Activated CD4-positive, alpha-beta T cell treated with anti-CD3 and anti-CD28 coated beads, Interleukin-2, amount 10 ng/mL, durations not matched to agents 7 days and 5 days (primary cell): ENCODE measurements at regions not wholly inside any gene's neighbourhood (a gene's known extent, or its start where the extent isn't known, plus 50 kb on each side); places are given as distances from the start of the nearest gene placed in this dataset.
"Not testable (repeated sequence)": the region's sequence is repeated elsewhere in the genome, so short reads cannot be mapped to it uniquely, and the experiment has no call there.

Source experiments
- CTCF ChIA-PET: fragments of 350-600 bp; sonication (Branson Sonifier 250); formaldehyde crosslinking; loops from one replicate; lab custom pipeline; 2021; ENCODE audit warnings: antibody characterized with exemption; lab: Charles Lee
- POLR2A ChIA-PET: fragments of 350-600 bp; sonication (Branson Sonifier 250); formaldehyde crosslinking; loops from one replicate; lab custom pipeline; 2021; ENCODE audit warnings: antibody characterized with exemption; lab: Charles Lee
- DNase-seq: peaks from one replicate; pipeline ENCODE4 v3.0.0-alpha.2; 2020
- H3K27ac Mint-ChIP-seq: one replicate; pipeline ENCODE4 v1.8.0; 2021; ENCODE audit warnings: mild to moderate bottlenecking, moderate library complexity, mixed read lengths
- H3K27me3 Mint-ChIP-seq: one replicate; pipeline ENCODE4 v1.8.0; 2021; ENCODE audit warnings: mixed read lengths
- H3K36me3 Mint-ChIP-seq: one replicate; pipeline ENCODE4 v1.8.0; 2021; ENCODE audit warnings: low read depth, mixed read lengths
- H3K4me1 Mint-ChIP-seq: one replicate; pipeline ENCODE4 v1.8.0; 2021; ENCODE audit warnings: mixed read lengths
- H3K4me3 Mint-ChIP-seq: one replicate; pipeline ENCODE4 v1.8.0; 2021; ENCODE audit warnings: mild to moderate bottlenecking, moderate library complexity, mixed read lengths
- H3K9me3 Mint-ChIP-seq: one replicate; pipeline ENCODE4 v1.8.0; 2021; ENCODE audit warnings: mixed read lengths

GRCh38 chr12:131227641-131228040 is 273.9 kb downstream of the ADGRD1 start:
- H3K9me3 Mint-ChIP-seq, H3K27ac Mint-ChIP-seq, H3K27me3 Mint-ChIP-seq, POLR2A ChIA-PET, H3K36me3 Mint-ChIP-seq, H3K4me3 Mint-ChIP-seq, H3K4me1 Mint-ChIP-seq, DNase-seq: not testable (repeated sequence)
- CTCF ChIA-PET = interaction anchor here (1.5 kb wide), 1 partner anchor 17 kb away, joined by 3 read pairs; no protein-coding TSS in a partner anchor

- POLR2A ChIA-PET, H3K9me3 Mint-ChIP-seq, H3K4me3 Mint-ChIP-seq, DNase-seq, H3K27me3 Mint-ChIP-seq, H3K27ac Mint-ChIP-seq, H3K36me3 Mint-ChIP-seq, H3K4me1 Mint-ChIP-seq: not testable (repeated sequence)
- CTCF ChIA-PET = interaction anchor here (1.5 kb wide), 1 partner anchor 19 kb away, joined by 3 read pairs; no protein-coding TSS in a partner anchor
Observed at GRCh38 chr12:131229079-131229425, 275.3 kb downstream of the ADGRD1 start.

GRCh38 chr12:131229426-131230339 is 276.0 kb downstream of the ADGRD1 start:
- DNase-seq = no peak
- H3K9me3 Mint-ChIP-seq = no peaks in the 10 kb centered on the region
- no peak overlapping the region for H3K27ac Mint-ChIP-seq
- ChIA-PET CTCF (interaction anchor here (1.5 kb wide), 1 partner anchor 19 kb away, joined by 3 read pairs; no protein-coding TSS in a partner anchor), POLR2A (no interaction called here)
- no peaks in the 10 kb centered on the region for H3K36me3 Mint-ChIP-seq
- H3K4me1 Mint-ChIP-seq = peaks cover 2% of the 10 kb centered on the region
- no peak overlapping the region for H3K4me3 Mint-ChIP-seq
- H3K27me3 Mint-ChIP-seq = peaks cover 2% of the 10 kb centered on the region

- Mint-ChIP-seq H3K9me3 (no peaks in the 10 kb centered on the region), H3K4me1 (peaks cover 2% of the 10 kb centered on the region), H3K27me3 (peaks cover 2% of the 10 kb centered on the region), H3K27ac (no peak overlapping the region), H3K4me3 (no peak overlapping the region), H3K36me3 (no peaks in the 10 kb centered on the region)
- POLR2A ChIA-PET = no interaction called here
- CTCF ChIA-PET = no interaction called here
- DNase-seq = no peak
Observed at GRCh38 chr12:131230340-131231031, 276.8 kb downstream of the ADGRD1 start.

GRCh38 chr12:131231032-131231980 is 277.6 kb downstream of the ADGRD1 start:
- Mint-ChIP-seq H3K27ac (no peak overlapping the region), H3K9me3 (no peaks in the 10 kb centered on the region), H3K36me3 (no peaks in the 10 kb centered on the region), H3K27me3 (peaks cover 2% of the 10 kb centered on the region), H3K4me3 (no peak overlapping the region), H3K4me1 (peaks cover 2% of the 10 kb centered on the region)
- ChIA-PET POLR2A (no interaction called here), CTCF (no interaction called here)
- no peak for DNase-seq

GRCh38 chr12:131232036-131232435 is 278.3 kb downstream of the ADGRD1 start:
- Mint-ChIP-seq H3K9me3 (no peaks in the 10 kb centered on the region), H3K4me3 (no peak overlapping the region), H3K27ac (no peak overlapping the region), H3K4me1 (peaks cover 2% of the 10 kb centered on the region), H3K27me3 (peaks cover 2% of the 10 kb centered on the region), H3K36me3 (no peaks in the 10 kb centered on the region)
- POLR2A ChIA-PET = no interaction called here
- CTCF ChIA-PET = no interaction called here
- no peak for DNase-seq

GRCh38 chr12:131232872-131233271 is 279.2 kb downstream of the ADGRD1 start:
- H3K4me3 Mint-ChIP-seq, H3K27me3 Mint-ChIP-seq, DNase-seq, H3K4me1 Mint-ChIP-seq, H3K9me3 Mint-ChIP-seq, CTCF ChIA-PET, H3K27ac Mint-ChIP-seq, H3K36me3 Mint-ChIP-seq, POLR2A ChIA-PET: not testable (repeated sequence)

GRCh38 chr12:131233850-131234789 is 280.4 kb downstream of the ADGRD1 start:
- DNase-seq, H3K27me3 Mint-ChIP-seq, H3K4me1 Mint-ChIP-seq, H3K9me3 Mint-ChIP-seq, H3K4me3 Mint-ChIP-seq, H3K36me3 Mint-ChIP-seq, POLR2A ChIA-PET, CTCF ChIA-PET, H3K27ac Mint-ChIP-seq: not testable (repeated sequence)

GRCh38 chr12:131234841-131235271 is 281.1 kb downstream of the ADGRD1 start:
- H3K27ac Mint-ChIP-seq, H3K36me3 Mint-ChIP-seq, H3K27me3 Mint-ChIP-seq, H3K9me3 Mint-ChIP-seq, H3K4me1 Mint-ChIP-seq, POLR2A ChIA-PET, DNase-seq, H3K4me3 Mint-ChIP-seq, CTCF ChIA-PET: not testable (repeated sequence)

GRCh38 chr12:131235871-131236271 is 282.2 kb downstream of the ADGRD1 start:
- POLR2A ChIA-PET = no interaction called here
- Mint-ChIP-seq H3K36me3 (no peaks in the 10 kb centered on the region), H3K4me3 (no peak overlapping the region), H3K27me3 (no peaks in the 10 kb centered on the region), H3K27ac (no peak overlapping the region), H3K4me1 (peaks cover 2% of the 10 kb centered on the region), H3K9me3 (no peaks in the 10 kb centered on the region)
- CTCF ChIA-PET = no interaction called here
- no peak for DNase-seq

GRCh38 chr12:131239384-131240094 is 285.8 kb downstream of the ADGRD1 start:
- Mint-ChIP-seq H3K27ac (no peak overlapping the region), H3K4me1 (no peaks in the 10 kb centered on the region), H3K9me3 (peaks cover 4% of the 10 kb centered on the region), H3K36me3 (no peaks in the 10 kb centered on the region), H3K27me3 (no peaks in the 10 kb centered on the region), H3K4me3 (no peak overlapping the region)
- no peak for DNase-seq
- ChIA-PET POLR2A (interaction anchor here (0.5 kb wide), 1 partner anchor 661 kb away, joined by 3 read pairs; no protein-coding TSS in a partner anchor), CTCF (interaction anchor here (0.7 to 1.0 kb wide), 2 partner anchors 13 to 154 kb away, joined by 3 read pairs; no protein-coding TSS in a partner anchor)
